ENCODE measurements at regions not wholly inside any gene's neighbourhood (a gene's known extent, or its start where the extent isn't known, plus 50 kb on each side); places are given as distances from the start of the nearest gene placed in this dataset.
A peak's percentile ranks its signal among the peaks of the same experiment; 100 is the strongest.

- TF ChIP-seq EZH2 (IDR thresholded peaks at IDR 0.05; ENCODE audit: low read depth, unreplicated experiment) (no peak), REST (IDR thresholded peaks at IDR 0.05; ENCODE audit: unreplicated experiment) (no peak), ZNF462 (CRISPR knock-in tag; IDR thresholded peaks at IDR 0.05) (no peak), JUNB (IDR thresholded peaks at IDR 0.05; ENCODE audit: unreplicated experiment) (no peak), POLR2AphosphoS5 (IDR thresholded peaks at IDR 0.05; ENCODE audit: low read depth) (no peak), ZNF331 (CRISPR knock-in tag; IDR thresholded peaks at IDR 0.05; ENCODE audit: low read depth) (no peak), ZNF114 (CRISPR knock-in tag; IDR thresholded peaks at IDR 0.05) (no peak), STAT1 (IDR thresholded peaks at IDR 0.05; ENCODE audit: unreplicated experiment) (no peak), NANOG (IDR thresholded peaks at IDR 0.05; ENCODE audit: borderline replicate concordance) (no peak), EZH2phosphoT487 (IDR thresholded peaks at IDR 0.05; ENCODE audit: unreplicated experiment) (no peak), CREB1 (CRISPR knock-in tag; IDR thresholded peaks at IDR 0.05; ENCODE audit: low read depth) (no peak), CTCF (conservative IDR thresholded peaks at IDR 0.05; ENCODE audit: low read depth in 2 of 2) (no peak; a peak in 1 of 4 replicates), ETS1 (IDR thresholded peaks at IDR 0.05) (no peak)
- H3K27me3 ChIP-seq (ENCODE audit: insufficient read depth) = no peaks in the 10 kb centered on the region
- 0 out of 2 replicates have a peak overlapping the region, but pooled peaks have one; percentile 42 for H3K27ac Mint-ChIP-seq
Measured at GRCh38 chr2:18066894-18067293, 188.4 kb downstream of the KCNS3 start.

More at GRCh38 chr2:18066894-18067293, 188.4 kb downstream of the KCNS3 start:
- no peak overlapping the region for H2AFZ ChIP-seq
- DNase-seq (ENCODE audit: low spot score) = peak; percentile 8
- Mint-ChIP-seq H3K36me3 (ENCODE audit: low read depth) (no peaks in the 10 kb centered on the region), H3K27me3 (ENCODE audit: insufficient read depth, low read depth, poor library complexity) (peaks cover 4% of the 10 kb centered on the region), H3K4me3 (no peak overlapping the region), H3K9me3 (no peaks in the 10 kb centered on the region), H3K4me1 (peaks cover 13% of the 10 kb centered on the region)
- no peaks in the 10 kb centered on the region for H3K4me1 ChIP-seq (ENCODE audit: insufficient read depth)
- no peaks in the 10 kb centered on the region for H3K79me2 ChIP-seq (replicated peaks; ENCODE audit: insufficient read depth)
- H3K27ac ChIP-seq (ENCODE audit: low read depth) = no peak overlapping the region
- H4K20me1 ChIP-seq (replicated peaks; ENCODE audit: insufficient read depth) = no peaks in the 10 kb centered on the region
- H3K9me2 ChIP-seq (ENCODE audit: insufficient read depth) = no peaks in the 10 kb centered on the region; the same call in 1 of the 2 replicates
- H3K36me3 ChIP-seq (ENCODE audit: insufficient read depth) = no peaks in the 10 kb centered on the region
- ATAC-seq = peak; percentile 69
- H3K4me3 ChIP-seq = no peak overlapping the region
- no peaks in the 10 kb centered on the region for H3F3A ChIP-seq (replicated peaks; ENCODE audit: low read depth)
- no peak overlapping the region for H3K4me2 ChIP-seq
